GM19043 (cell line): ENCODE measurements at regions not wholly inside any gene's neighbourhood (a gene's known extent, or its start where the extent isn't known, plus 50 kb on each side); places are given as distances from the start of the nearest gene placed in this dataset.

Source experiments
- ATAC-seq: cut with Tn5 transposase; IDR thresholded peaks from one replicate; pipeline ENCODE4 v1.9.1; 2021; ENCODE audit warnings: low read depth; ENCODE audit not compliant: unreplicated experiment

DNA sequence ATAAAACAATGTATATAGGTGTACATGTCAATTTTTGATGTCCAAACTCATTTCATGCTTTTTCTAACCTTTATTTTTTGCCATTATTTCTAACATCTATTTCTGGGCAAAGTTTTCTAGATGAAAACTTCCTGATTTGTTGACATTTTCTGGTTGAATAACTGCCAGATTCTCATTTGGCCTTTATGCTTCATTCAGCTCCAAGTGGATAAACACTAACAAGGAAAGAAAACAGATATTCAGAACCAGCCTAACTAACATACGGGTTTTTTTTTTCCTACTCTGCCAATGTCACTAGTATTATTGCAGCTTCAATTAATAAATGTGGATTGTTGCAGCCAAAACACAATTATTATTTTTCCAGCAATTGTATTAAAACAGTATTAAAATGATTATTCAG, 50.9 kb upstream of the RAP1GDS1 start:
- no peak for ATAC-seq

DNA sequence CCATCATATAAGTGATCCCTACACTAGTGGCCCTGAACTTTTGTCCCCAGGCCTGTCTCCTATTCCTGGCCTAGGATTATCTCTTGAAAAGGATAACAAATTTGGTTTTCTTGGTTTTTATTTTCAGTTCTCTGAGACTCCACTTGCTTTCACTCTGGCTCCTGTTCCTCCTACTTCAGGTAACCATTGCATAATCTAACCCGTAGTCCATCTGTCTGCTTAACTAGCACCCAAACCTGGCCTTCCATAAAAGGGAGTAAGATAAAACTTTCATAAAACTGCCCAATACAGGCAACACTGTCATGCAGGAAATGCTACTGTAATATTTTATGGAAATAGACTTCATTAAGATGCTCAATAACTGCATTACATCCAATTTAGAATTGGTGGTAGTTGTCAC, 52.1 kb upstream of the RAP1GDS1 start:
- no peak for ATAC-seq

DNA sequence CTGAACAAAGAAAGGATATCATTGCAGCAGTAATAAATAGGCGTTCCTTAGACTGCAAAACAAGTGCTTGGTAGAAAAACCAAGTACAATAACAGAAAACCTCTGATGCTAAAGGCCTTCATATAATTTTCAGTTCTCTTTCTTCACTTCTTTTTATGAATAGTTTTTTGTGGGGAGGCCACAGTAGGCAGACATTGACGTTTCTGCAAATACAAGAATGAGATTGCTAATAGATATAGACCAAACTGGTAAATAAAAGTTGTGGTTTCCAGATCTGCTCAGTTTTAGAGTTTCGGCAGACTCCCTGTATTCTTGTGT, 57.0 kb upstream of the RAP1GDS1 start:
- ATAC-seq, result peak; percentile 49

DNA sequence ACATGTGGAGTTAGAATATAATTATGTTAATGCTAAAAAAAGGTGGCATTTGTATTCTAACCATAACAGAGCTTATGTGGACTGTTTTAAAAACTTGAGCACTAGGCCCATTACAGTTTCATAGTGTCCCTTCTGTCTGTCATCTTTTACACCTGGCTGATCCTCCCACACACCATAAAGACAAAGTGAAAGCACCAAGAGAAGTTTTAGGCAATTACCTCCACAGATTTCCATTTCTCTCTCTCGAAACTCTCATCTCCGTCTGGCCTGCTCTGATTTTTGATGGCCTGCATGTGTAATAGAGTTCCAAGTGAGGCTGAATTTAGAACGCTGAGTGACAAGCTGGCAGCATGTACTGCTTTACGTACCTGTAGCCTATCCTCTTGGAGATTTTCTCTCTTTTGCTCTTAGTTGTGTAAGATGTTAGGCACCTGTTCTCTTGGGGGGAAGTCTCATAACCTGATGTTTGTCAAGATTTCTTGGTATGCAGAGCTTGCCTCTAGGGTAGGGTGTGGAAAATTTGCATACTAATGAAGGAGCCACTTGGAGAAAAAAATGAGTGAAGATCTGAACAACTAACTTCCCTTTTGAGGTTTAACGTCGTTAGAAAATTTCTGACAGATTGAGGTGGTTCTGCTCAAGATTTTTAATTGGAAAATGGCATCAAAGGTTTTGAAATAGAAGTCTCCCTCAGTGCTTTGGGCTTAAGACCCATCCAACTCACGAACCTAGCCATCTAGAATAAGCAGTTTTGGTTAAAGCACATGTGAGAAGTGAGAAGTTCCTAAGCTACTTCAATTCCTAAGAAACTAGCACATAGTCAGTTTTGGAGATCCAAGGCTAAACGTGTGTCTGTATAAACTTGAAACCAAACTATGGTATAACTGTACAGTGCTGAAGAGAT, 57.6 kb upstream of the RAP1GDS1 start:
- ATAC-seq, result peak; percentile 74

DNA sequence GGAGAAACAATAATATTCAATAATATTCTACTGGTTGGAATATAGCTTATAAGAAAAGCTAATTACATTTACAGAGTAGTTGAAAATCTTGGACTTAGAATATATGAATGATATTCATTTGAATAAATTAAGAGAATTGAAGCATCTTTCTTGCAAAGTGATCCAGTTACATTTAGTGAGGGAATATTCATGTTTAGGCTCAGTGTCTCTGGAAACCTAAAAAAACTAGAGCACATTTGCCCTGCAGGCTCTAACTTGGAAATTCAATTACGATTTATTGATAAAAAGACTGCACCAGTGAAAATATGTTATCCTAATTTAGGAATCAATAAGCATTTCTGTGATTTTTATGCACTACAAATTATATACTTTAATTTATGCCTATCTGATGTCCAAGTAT, 58.3 kb upstream of the RAP1GDS1 start:
- ATAC-seq, result no peak

DNA sequence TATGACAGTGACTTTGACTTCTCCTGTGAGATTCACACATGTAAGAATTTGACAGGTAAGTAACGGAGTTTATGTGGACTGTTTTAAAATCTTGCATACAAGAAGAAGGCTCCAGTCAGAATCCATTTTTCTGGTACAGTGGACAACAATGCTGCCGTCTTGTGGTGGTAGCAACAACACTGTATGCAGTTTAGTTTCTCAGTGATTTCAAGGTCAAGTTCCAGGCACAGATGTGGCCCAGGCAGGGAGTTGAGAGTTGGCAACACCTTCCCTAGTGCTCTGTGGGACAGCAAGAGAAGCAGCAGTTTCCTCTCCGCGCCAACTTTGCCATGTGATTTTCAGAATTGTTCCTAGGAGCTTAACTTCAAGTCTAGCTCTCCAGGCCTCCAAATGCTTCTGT, 56.0 kb upstream of the STPG2 start:
- ATAC-seq, result no peak

DNA sequence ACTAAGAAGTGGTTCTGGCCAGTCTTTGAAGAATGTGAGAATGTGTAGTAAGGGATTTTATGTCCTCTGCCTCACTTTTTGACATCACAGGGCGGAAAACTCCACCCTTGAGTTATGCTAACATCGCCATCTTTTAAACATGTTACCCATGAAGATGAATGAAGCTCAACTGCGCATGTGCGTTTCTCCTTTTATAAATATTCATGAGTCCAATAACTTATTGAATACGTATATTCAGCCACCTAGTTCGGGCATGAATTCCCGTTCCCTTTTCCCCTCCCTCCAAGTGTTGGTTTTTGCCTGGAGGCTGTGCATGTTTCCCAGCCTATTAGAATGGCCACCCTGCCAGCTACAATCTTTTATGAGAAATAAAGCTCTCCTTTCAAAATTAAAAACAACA, 51.7 kb upstream of the STPG2 start:
- no peak for ATAC-seq

DNA sequence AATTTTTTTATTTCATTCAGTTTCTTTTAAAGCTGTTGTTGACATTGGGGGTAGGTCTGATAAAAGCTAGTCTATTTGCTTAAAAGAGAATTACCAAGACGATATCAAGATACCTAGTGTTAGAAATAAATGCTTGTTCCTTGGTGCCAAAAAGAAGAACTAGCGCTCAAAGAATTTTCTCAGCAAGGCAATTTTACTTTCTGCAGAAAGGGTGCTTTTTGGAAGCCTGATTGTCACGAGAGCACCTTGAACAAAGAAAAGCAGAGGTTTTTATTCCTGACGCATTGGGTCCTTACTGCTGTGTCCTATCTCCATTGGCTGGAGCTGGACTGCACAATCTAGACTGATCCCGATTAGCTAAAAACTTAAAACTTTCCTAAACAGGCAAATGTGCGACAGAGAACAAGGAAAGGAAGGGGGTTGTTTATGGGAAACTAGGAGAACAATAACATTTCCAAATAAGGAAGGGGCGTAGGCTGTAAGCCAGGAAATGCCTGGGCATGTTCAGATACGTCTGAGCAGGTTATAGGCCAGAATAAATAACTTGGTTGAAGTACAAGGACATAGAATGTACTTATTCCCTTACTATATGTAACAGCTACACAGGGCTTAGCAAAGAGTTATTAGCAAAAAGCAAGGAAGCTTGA, 50.3 kb upstream of the STPG2 start:
- ATAC-seq, result no peak
